ENCODE measurements at regions not wholly inside any gene's neighbourhood (a gene's known extent, or its start where the extent isn't known, plus 50 kb on each side); places are given as distances from the start of the nearest gene placed in this dataset.

GRCh38 chr7:41222746-41223145 lies 480.1 kb downstream of the INHBA start:
- H3K27ac ChIP-seq (ENCODE audit: low read depth in 1 of 2, low read length in 2 of 2): no peak overlapping the region
- Mint-ChIP-seq H3K27ac (no peak overlapping the region), H3K4me1 (no peaks in the 10 kb centered on the region), H3K27me3 (ENCODE audit: low read depth in 3 of 3) (peaks cover 0 to 4% (median 3%) of the 10 kb centered on the region in 3 donors), H3K36me3 (no peaks in the 10 kb centered on the region), H3K9me3 (peaks cover 0 to 3% (median 0%) of the 10 kb centered on the region in 7 donors), H3K4me3 (peak overlapping the region in 1 of 2 donors; percentile 2)
- intact Hi-C loops (cut with micrococcal nuclease): no loop called here
- WGBS (ENCODE audit: insufficient coverage): 92% methylated on average over 2 of the region's 3 CpGs
- H3K9me3 ChIP-seq (replicated peaks in 1 of 2; ENCODE audit: control insufficient read depth in 1 of 2, insufficient read depth in 1 of 2, low read length in 2 of 2): peaks cover 0 to 2% of the 10 kb centered on the region in 2 donors
- H4K20me1 ChIP-seq (ENCODE audit: insufficient read depth, low read length): no peaks in the 10 kb centered on the region
- no peaks in the 10 kb centered on the region for H3K4me1 ChIP-seq (ENCODE audit: control insufficient read depth in 1 of 2, insufficient read depth in 2 of 2, low read length in 2 of 2)
- H3K4me3 ChIP-seq (replicated peaks in 1 of 3; ENCODE audit: low read depth in 2 of 3, low read length in 3 of 3): no peak overlapping the region
- H2AFZ ChIP-seq (ENCODE audit: insufficient read depth, low read depth, low read length, poor library complexity, severe bottlenecking): no peak overlapping the region
- no peaks in the 10 kb centered on the region for H3K27me3 ChIP-seq (ENCODE audit: control insufficient read depth in 2 of 2, insufficient read depth in 2 of 2, low read length in 2 of 2)
- TF ChIP-seq, protein P1, sequence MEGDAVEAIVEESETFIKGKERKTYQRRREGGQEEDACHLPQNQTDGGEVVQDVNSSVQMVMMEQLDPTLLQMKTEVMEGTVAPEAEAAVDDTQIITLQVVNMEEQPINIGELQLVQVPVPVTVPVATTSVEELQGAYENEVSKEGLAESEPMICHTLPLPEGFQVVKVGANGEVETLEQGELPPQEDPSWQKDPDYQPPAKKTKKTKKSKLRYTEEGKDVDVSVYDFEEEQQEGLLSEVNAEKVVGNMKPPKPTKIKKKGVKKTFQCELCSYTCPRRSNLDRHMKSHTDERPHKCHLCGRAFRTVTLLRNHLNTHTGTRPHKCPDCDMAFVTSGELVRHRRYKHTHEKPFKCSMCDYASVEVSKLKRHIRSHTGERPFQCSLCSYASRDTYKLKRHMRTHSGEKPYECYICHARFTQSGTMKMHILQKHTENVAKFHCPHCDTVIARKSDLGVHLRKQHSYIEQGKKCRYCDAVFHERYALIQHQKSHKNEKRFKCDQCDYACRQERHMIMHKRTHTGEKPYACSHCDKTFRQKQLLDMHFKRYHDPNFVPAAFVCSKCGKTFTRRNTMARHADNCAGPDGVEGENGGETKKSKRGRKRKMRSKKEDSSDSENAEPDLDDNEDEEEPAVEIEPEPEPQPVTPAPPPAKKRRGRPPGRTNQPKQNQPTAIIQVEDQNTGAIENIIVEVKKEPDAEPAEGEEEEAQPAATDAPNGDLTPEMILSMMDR (IDR thresholded peaks at IDR 0.05): no peak
- no peak overlapping the region for H3K4me2 ChIP-seq (replicated peaks; ENCODE audit: extremely low read depth, low read length, poor library complexity, severe bottlenecking)
- DNase-seq: no peak
- no peaks in the 10 kb centered on the region for H3K79me2 ChIP-seq (ENCODE audit: insufficient read depth, low read length)
- H3K9ac ChIP-seq (ENCODE audit: insufficient read depth, low read length, poor library complexity, severe bottlenecking): no peak overlapping the region
- H3K36me3 ChIP-seq (replicated peaks in 1 of 2; ENCODE audit: control insufficient read depth in 1 of 2, insufficient read depth in 2 of 2, low read length in 2 of 2): no peaks in the 10 kb centered on the region

- no peaks in the 10 kb centered on the region for H3K4me1 Mint-ChIP-seq
- intact Hi-C loops (cut with micrococcal nuclease): no loop called here
- no CpG with 5 or more reads among the region's 1 CpG for WGBS (ENCODE audit: insufficient coverage)
Observed at GRCh38 chr7:41220266-41220665, 482.6 kb downstream of the INHBA start.

More at GRCh38 chr7:41220266-41220665, 482.6 kb downstream of the INHBA start:
- H3K4me1 ChIP-seq (ENCODE audit: control insufficient read depth in 1 of 2, insufficient read depth in 2 of 2, low read length in 2 of 2): no peaks in the 10 kb centered on the region
- no peaks in the 10 kb centered on the region for H3K27me3 ChIP-seq (ENCODE audit: control insufficient read depth in 2 of 2, insufficient read depth in 2 of 2, low read length in 2 of 2)
- Mint-ChIP-seq H3K4me3 (no peak overlapping the region), H3K27ac (no peak overlapping the region), H3K27me3 (ENCODE audit: low read depth in 3 of 3) (peaks cover 0 to 4% (median 3%) of the 10 kb centered on the region in 3 donors), H3K9me3 (peaks cover 0 to 3% (median 0%) of the 10 kb centered on the region in 7 donors), H3K36me3 (no peaks in the 10 kb centered on the region)
- H3K4me3 ChIP-seq (replicated peaks in 1 of 3; ENCODE audit: low read depth in 2 of 3, low read length in 3 of 3): no peak overlapping the region
- no peak overlapping the region for H3K4me2 ChIP-seq (replicated peaks; ENCODE audit: extremely low read depth, low read length, poor library complexity, severe bottlenecking)
- H3K9ac ChIP-seq (ENCODE audit: insufficient read depth, low read length, poor library complexity, severe bottlenecking): no peak overlapping the region
- H2AFZ ChIP-seq (ENCODE audit: insufficient read depth, low read depth, low read length, poor library complexity, severe bottlenecking): no peak overlapping the region
- no peaks in the 10 kb centered on the region for H4K20me1 ChIP-seq (ENCODE audit: insufficient read depth, low read length)
- TF ChIP-seq, protein P1 (IDR thresholded peaks at IDR 0.05): no peak
- H3K27ac ChIP-seq (ENCODE audit: low read depth in 1 of 2, low read length in 2 of 2): no peak overlapping the region
- H3K79me2 ChIP-seq (ENCODE audit: insufficient read depth, low read length): no peaks in the 10 kb centered on the region
- no peaks in the 10 kb centered on the region for H3K9me3 ChIP-seq (replicated peaks in 1 of 2; ENCODE audit: control insufficient read depth in 1 of 2, insufficient read depth in 1 of 2, low read length in 2 of 2)
- no peaks in the 10 kb centered on the region for H3K36me3 ChIP-seq (replicated peaks in 1 of 2; ENCODE audit: control insufficient read depth in 1 of 2, insufficient read depth in 2 of 2, low read length in 2 of 2)
- no peak for DNase-seq

All from CD14-positive monocyte (primary cell).